Ishikawa (cell line): ENCODE measurements at regions not wholly inside any gene's neighbourhood (a gene's known extent, or its start where the extent isn't known, plus 50 kb on each side); places are given as distances from the start of the nearest gene placed in this dataset.

Experiments used
- CEBPB ChIP-seq: IDR thresholded peaks from 2 replicates; pipeline ENCODE4 v1.6.1; 2012
- CREB1 ChIP-seq: IDR thresholded peaks from 2 replicates; pipeline ENCODE4 v1.6.1; 2012; ENCODE audit warnings: low read depth
- EGR1 ChIP-seq: IDR thresholded peaks from 2 replicates; pipeline ENCODE4 v1.6.1; 2012
- EP300 ChIP-seq: IDR thresholded peaks from 2 replicates; pipeline ENCODE4 v1.6.1; 2012; ENCODE audit warnings: borderline replicate concordance
- FOXM1 ChIP-seq: IDR thresholded peaks from 2 replicates; pipeline ENCODE4 v1.6.1; 2012; ENCODE audit warnings: low read depth, borderline replicate concordance
- NFIC ChIP-seq: IDR thresholded peaks from 2 replicates; pipeline ENCODE4 v1.6.1; 2012
- RAD21 ChIP-seq: IDR thresholded peaks from 2 replicates; pipeline ENCODE4 v1.6.1; 2012; ENCODE audit warnings: low read depth
- TCF12 ChIP-seq: IDR thresholded peaks from 2 replicates; pipeline ENCODE4 v1.6.1; 2012; ENCODE audit warnings: low read depth
- YY1 ChIP-seq: IDR thresholded peaks from 2 replicates; pipeline ENCODE4 v1.6.1; 2012; ENCODE audit warnings: low read depth
- TF ChIP-seq, protein P1 (sequence below): IDR thresholded peaks from 2 replicates; pipeline ENCODE4 v1.6.1; 2012; ENCODE audit warnings: low read depth, mild to moderate bottlenecking
- TF ChIP-seq, protein P2 (sequence below): IDR thresholded peaks from 2 replicates; pipeline ENCODE4 v1.6.1; 2012

DNA sequence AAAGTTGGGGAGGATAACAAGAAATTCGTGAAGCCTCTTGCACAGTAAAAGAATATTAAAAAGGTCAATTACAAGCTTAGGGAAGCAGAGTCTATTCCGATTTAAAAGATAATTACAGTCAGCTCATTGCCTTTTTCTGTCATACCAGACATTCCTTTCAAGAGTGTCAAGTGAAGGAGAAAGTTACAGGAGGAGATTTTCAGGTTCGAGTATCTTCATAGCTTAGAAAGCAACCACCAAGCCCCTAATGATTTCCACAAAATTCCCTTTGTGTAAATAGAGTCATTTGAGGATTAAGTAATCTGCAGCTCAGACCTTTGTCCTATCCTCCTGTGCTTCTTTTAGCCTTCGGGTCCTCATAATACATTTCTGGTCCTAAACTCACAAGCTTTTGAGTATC lies 414.9 kb downstream of the CDH2 start:
- no peak for TF ChIP-seq RAD21
- TF ChIP-seq, protein P1, sequence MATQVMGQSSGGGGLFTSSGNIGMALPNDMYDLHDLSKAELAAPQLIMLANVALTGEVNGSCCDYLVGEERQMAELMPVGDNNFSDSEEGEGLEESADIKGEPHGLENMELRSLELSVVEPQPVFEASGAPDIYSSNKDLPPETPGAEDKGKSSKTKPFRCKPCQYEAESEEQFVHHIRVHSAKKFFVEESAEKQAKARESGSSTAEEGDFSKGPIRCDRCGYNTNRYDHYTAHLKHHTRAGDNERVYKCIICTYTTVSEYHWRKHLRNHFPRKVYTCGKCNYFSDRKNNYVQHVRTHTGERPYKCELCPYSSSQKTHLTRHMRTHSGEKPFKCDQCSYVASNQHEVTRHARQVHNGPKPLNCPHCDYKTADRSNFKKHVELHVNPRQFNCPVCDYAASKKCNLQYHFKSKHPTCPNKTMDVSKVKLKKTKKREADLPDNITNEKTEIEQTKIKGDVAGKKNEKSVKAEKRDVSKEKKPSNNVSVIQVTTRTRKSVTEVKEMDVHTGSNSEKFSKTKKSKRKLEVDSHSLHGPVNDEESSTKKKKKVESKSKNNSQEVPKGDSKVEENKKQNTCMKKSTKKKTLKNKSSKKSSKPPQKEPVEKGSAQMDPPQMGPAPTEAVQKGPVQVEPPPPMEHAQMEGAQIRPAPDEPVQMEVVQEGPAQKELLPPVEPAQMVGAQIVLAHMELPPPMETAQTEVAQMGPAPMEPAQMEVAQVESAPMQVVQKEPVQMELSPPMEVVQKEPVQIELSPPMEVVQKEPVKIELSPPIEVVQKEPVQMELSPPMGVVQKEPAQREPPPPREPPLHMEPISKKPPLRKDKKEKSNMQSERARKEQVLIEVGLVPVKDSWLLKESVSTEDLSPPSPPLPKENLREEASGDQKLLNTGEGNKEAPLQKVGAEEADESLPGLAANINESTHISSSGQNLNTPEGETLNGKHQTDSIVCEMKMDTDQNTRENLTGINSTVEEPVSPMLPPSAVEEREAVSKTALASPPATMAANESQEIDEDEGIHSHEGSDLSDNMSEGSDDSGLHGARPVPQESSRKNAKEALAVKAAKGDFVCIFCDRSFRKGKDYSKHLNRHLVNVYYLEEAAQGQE = no peak
- no peak for TF ChIP-seq TCF12
- TF ChIP-seq YY1 = no peak
- no peak for TF ChIP-seq EGR1
- TF ChIP-seq EP300 = no peak
- TF ChIP-seq, protein P2, sequence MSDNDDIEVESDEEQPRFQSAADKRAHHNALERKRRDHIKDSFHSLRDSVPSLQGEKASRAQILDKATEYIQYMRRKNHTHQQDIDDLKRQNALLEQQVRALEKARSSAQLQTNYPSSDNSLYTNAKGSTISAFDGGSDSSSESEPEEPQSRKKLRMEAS = no peak
- TF ChIP-seq CREB1 = no peak
- no peak for TF ChIP-seq FOXM1
- TF ChIP-seq NFIC = no peak
- TF ChIP-seq CEBPB = no peak
